Medulla oblongata (tissue), 1 donor: ENCODE measurements at regions not wholly inside any gene's neighbourhood (a gene's known extent, or its start where the extent isn't known, plus 50 kb on each side); places are given as distances from the start of the nearest gene placed in this dataset.
"Not testable (repeated sequence)": the region's sequence is repeated elsewhere in the genome, so short reads cannot be mapped to it uniquely, and the experiment has no call there.

Experiments used
- DNase-seq: peaks from one replicate; pipeline ENCODE4 v3.0.0-alpha.2; 2015; ENCODE audit errors: extremely low spot score

GRCh38 chrX:94341730-94342129 lies 667.7 kb downstream of the FAM133A start:
- DNase-seq = not testable (repeated sequence)

- no peak for DNase-seq
These were observed 687.2 kb downstream of the FAM133A start for GRCh38 chrX:94361241-94361640.

- no peak for DNase-seq
These were observed 691.7 kb downstream of the FAM133A start for GRCh38 chrX:94365736-94366135.

- no peak for DNase-seq
These were observed 692.6 kb downstream of the FAM133A start for GRCh38 chrX:94366616-94367015.

- DNase-seq = no peak
These were observed 715.0 kb downstream of the FAM133A start for GRCh38 chrX:94389044-94389443.

- DNase-seq = no peak
These were observed 726.5 kb downstream of the FAM133A start for GRCh38 chrX:94400488-94400887.

- DNase-seq = no peak
These were observed 727.4 kb downstream of the FAM133A start for GRCh38 chrX:94401426-94401825.

GRCh38 chrX:94414746-94415145 lies 740.7 kb downstream of the FAM133A start:
- no peak for DNase-seq

GRCh38 chrX:94418065-94418464 lies 744.1 kb downstream of the FAM133A start:
- DNase-seq = no peak

GRCh38 chrX:94424456-94424855 lies 750.5 kb downstream of the FAM133A start:
- DNase-seq = no peak

- no peak for DNase-seq
These were observed 756.1 kb downstream of the FAM133A start for GRCh38 chrX:94430091-94430490.

- DNase-seq = no peak
These were observed 761.8 kb downstream of the FAM133A start for GRCh38 chrX:94435799-94436198.

GRCh38 chrX:94454159-94454558 lies 780.2 kb downstream of the FAM133A start:
- DNase-seq = no peak

- DNase-seq = no peak
These were observed 780.6 kb downstream of the FAM133A start for GRCh38 chrX:94454606-94455005.

- no peak for DNase-seq
These were observed 781.8 kb downstream of the FAM133A start for GRCh38 chrX:94455782-94456181.

- no peak for DNase-seq
These were observed 818.5 kb downstream of the FAM133A start for GRCh38 chrX:94492541-94492940.

GRCh38 chrX:94493405-94493804 lies 819.4 kb downstream of the FAM133A start:
- no peak for DNase-seq

- DNase-seq = no peak
These were observed 837.6 kb downstream of the FAM133A start for GRCh38 chrX:94511564-94511963.

- DNase-seq = no peak
These were observed 841.0 kb downstream of the FAM133A start for GRCh38 chrX:94515009-94515408.

- no peak for DNase-seq
These were observed 850.9 kb downstream of the FAM133A start for GRCh38 chrX:94524867-94525266.

GRCh38 chrX:94545722-94546121 lies 871.7 kb downstream of the FAM133A start:
- no peak for DNase-seq

- DNase-seq = no peak
These were observed 877.8 kb downstream of the FAM133A start for GRCh38 chrX:94551831-94552230.

GRCh38 chrX:94560930-94561329 lies 886.9 kb downstream of the FAM133A start:
- no peak for DNase-seq

- no peak for DNase-seq
These were observed 902.5 kb downstream of the FAM133A start for GRCh38 chrX:94576367-94577004.
